ENCODE measurements at regions not wholly inside any gene's neighbourhood (a gene's known extent, or its start where the extent isn't known, plus 50 kb on each side); places are given as distances from the start of the nearest gene placed in this dataset.

- TF ChIP-seq CTCF (IDR thresholded peaks at IDR 0.05 in 8 of 11, conservative IDR thresholded peaks at IDR 0.05 in 3 of 11) (no peak), POLR2AphosphoS5 (IDR thresholded peaks at IDR 0.05) (no peak)
These were observed 88.7 kb upstream of the KRR1 start for GRCh38 chr12:75600146-75600545.

Data from spleen (tissue), 7 donors.